Gastroesophageal sphincter (tissue), 4 donors: ENCODE measurements at regions not wholly inside any gene's neighbourhood (a gene's known extent, or its start where the extent isn't known, plus 50 kb on each side); places are given as distances from the start of the nearest gene placed in this dataset.

Experiments used
- ATAC-seq: fragments of 150-250 bp; one replicate; pipeline ENCODE4 v1.9.1; 2016; ENCODE audit warnings: mild to moderate bottlenecking, moderate library complexity
- H3K27ac ChIP-seq, 4 donors: fragments of 200-600 bp; sonication (generic) in 3 of 4; 1 replicate in 3 of 4; 2 replicates in 1 of 4; pipeline ENCODE4 v1.5.1; 2016 to 2019
- H3K27me3 ChIP-seq: fragments of 200-600 bp; sonication (generic); one replicate; pipeline ENCODE4 v1.5.1; 2019
- H3K36me3 ChIP-seq, 2 donors: fragments of 200-600 bp; sonication (generic); one replicate each; pipeline ENCODE4 v1.5.1; 2019; ENCODE audit warnings: control low read depth in 1 of 2
- H3K4me1 ChIP-seq, 3 donors: fragments of 200-600 bp; sonication (generic); 1 replicate in 2 of 3; 2 replicates in 1 of 3; pipeline ENCODE4 v1.5.1; 2016 to 2019; ENCODE audit warnings: control low read depth in 2 of 3
- H3K4me3 ChIP-seq, 2 donors: fragments of 200-600 bp; sonication (generic); one replicate each; pipeline ENCODE4 v1.5.1; 2019; ENCODE audit warnings: mild to moderate bottlenecking in 1 of 2, moderate library complexity in 1 of 2
- H3K9me3 ChIP-seq, 3 donors: fragments of 200-600 bp; sonication (generic); one replicate each; pipeline ENCODE4 v1.5.1; 2017 to 2019; ENCODE audit warnings: control low read depth in 2 of 3
- EP300 ChIP-seq: sonication (generic); formaldehyde crosslinking; IDR thresholded peaks from one replicate; pipeline ENCODE4 v1.6.1; 2017; ENCODE audit warnings: antibody characterized with exemption, mild to moderate bottlenecking
- POLR2A ChIP-seq, 2 donors: fragments of 450-650 bp; IDR thresholded peaks; one replicate each; pipeline ENCODE4 v1.6.1; 2017; ENCODE audit warnings: antibody characterized with exemption in 2 of 2, mild to moderate bottlenecking in 2 of 2, moderate library complexity in 1 of 2
- POLR2AphosphoS5 ChIP-seq: sonication (generic); formaldehyde crosslinking; IDR thresholded peaks from one replicate; pipeline ENCODE4 v1.6.1; 2017; ENCODE audit warnings: antibody characterized with exemption
- WGBS, 2 donors: methylation state at CpG; one replicate each; pipeline ENCODE4 v1.1.5; 2018; ENCODE audit warnings: low coverage in 1 of 2; 5-methylcytosine and 5-hydroxymethylcytosine counted together
- TF ChIP-seq, protein P1 (sequence below), 4 experiments: fragments of 200-600 bp in 2 of 4; fragments of 450-650 bp in 2 of 4; sonication (generic) in 1 of 4; IDR thresholded peaks; one replicate each; pipeline ENCODE4 v1.5.1; 2017 to 2019; ENCODE audit warnings: antibody characterized with exemption in 4 of 4, mild to moderate bottlenecking in 2 of 4, moderate library complexity in 2 of 4

DNA sequence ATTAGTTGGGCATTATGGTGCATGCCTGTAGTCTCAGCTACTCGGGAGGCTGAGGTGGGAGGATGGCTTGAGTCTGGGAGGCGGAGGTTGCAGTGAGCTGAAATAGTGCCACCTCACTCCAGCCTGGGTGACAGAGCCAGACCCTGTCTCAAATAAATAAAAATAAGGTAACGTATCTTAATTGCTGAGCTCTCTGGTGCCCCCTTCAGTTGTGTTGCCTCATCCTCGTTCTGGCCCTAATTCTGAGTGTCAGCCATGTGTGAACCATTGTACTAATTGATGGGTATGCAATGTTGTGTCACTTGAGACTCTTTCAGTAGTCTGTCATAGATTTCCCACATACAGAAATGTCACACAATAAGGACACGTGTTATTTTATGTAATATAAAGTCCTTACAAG, 363.1 kb upstream of the RBFOX1 start:
- 70 to 83% methylated on average over 4 to 5 of the region's 5 CpGs for WGBS, 2 donors
- no peak for TF ChIP-seq POLR2A (IDR thresholded peaks at IDR 0.05)
- no peak for TF ChIP-seq POLR2AphosphoS5
- TF ChIP-seq EP300, result no peak
- Histone ChIP-seq H3K36me3 (no peaks in the 10 kb centered on the region), H3K9me3 (no peaks in the 10 kb centered on the region), H3K4me3 (no peak overlapping the region), H3K4me1 (no peaks in the 10 kb centered on the region), H3K27ac (no peak overlapping the region), H3K27me3 (peaks cover 3% of the 10 kb centered on the region)
- no peak for ATAC-seq

- ATAC-seq, result no peak
- Histone ChIP-seq H3K27ac (no peak overlapping the region), H3K4me3 (no peak overlapping the region), H3K36me3 (no peaks in the 10 kb centered on the region), H3K9me3 (no peaks in the 10 kb centered on the region), H3K27me3 (peaks cover 3% of the 10 kb centered on the region), H3K4me1 (no peaks in the 10 kb centered on the region)
- WGBS, 2 donors, result 20 to 42% methylated on average over 1 to 4 of the region's 10 CpGs
- TF ChIP-seq, protein P1, sequence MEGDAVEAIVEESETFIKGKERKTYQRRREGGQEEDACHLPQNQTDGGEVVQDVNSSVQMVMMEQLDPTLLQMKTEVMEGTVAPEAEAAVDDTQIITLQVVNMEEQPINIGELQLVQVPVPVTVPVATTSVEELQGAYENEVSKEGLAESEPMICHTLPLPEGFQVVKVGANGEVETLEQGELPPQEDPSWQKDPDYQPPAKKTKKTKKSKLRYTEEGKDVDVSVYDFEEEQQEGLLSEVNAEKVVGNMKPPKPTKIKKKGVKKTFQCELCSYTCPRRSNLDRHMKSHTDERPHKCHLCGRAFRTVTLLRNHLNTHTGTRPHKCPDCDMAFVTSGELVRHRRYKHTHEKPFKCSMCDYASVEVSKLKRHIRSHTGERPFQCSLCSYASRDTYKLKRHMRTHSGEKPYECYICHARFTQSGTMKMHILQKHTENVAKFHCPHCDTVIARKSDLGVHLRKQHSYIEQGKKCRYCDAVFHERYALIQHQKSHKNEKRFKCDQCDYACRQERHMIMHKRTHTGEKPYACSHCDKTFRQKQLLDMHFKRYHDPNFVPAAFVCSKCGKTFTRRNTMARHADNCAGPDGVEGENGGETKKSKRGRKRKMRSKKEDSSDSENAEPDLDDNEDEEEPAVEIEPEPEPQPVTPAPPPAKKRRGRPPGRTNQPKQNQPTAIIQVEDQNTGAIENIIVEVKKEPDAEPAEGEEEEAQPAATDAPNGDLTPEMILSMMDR (IDR thresholded peaks at IDR 0.05), result no peak
- TF ChIP-seq EP300 (no peak), POLR2AphosphoS5 (no peak), POLR2A (IDR thresholded peaks at IDR 0.05) (no peak)
Measured at GRCh38 chr16:6967796-6968320, 364.8 kb upstream of the RBFOX1 start.

GRCh38 chr16:6966925-6967324, 365.7 kb upstream of the RBFOX1 start:
- H3K9me3 ChIP-seq, result no peaks in the 10 kb centered on the region
- no peak for ATAC-seq
- H3K27ac ChIP-seq, result no peak overlapping the region
- H3K4me1 ChIP-seq, result no peaks in the 10 kb centered on the region
- 43 to 65% methylated on average over 1 of the region's 1 CpG for WGBS, 2 donors
- H3K4me3 ChIP-seq, result no peak overlapping the region
- H3K36me3 ChIP-seq, result no peaks in the 10 kb centered on the region
- TF ChIP-seq POLR2A (IDR thresholded peaks at IDR 0.05) (no peak), POLR2AphosphoS5 (no peak), EP300 (no peak)
- TF ChIP-seq, protein P1 (IDR thresholded peaks at IDR 0.05), result no peak
- H3K27me3 ChIP-seq, result peaks cover 3% of the 10 kb centered on the region

- ATAC-seq, result no peak
- Histone ChIP-seq H3K27ac (no peak overlapping the region), H3K27me3 (no peaks in the 10 kb centered on the region), H3K4me1 (no peaks in the 10 kb centered on the region), H3K9me3 (no peaks in the 10 kb centered on the region), H3K36me3 (no peaks in the 10 kb centered on the region), H3K4me3 (no peak overlapping the region)
- TF ChIP-seq, protein P1 (IDR thresholded peaks at IDR 0.05), result no peak
- TF ChIP-seq POLR2AphosphoS5 (no peak), EP300 (no peak), POLR2A (IDR thresholded peaks at IDR 0.05) (no peak)
- WGBS, 2 donors, result 53 to 90% methylated on average over 5 of the region's 5 CpGs
Measured at GRCh38 chr16:6964679-6965078, 368.0 kb upstream of the RBFOX1 start.

DNA sequence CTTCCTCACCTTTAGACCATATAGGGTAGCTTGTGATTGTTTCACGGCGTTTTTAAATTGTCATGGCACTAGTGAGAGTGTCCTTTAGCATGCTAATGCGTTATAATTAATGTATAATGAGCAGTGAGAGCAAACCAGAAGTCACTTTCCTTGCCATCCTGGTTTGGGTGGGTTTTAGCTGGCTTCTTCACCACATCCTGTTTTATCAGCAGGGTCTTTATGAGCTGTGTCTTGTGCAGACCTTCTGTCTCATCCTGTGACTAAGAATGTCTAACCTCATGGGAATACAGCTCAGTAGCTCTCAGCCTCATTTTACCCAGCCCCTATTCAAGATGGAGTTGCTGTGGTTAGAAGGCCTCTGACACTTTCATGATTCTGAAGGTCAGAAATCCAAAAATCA, 370.9 kb upstream of the RBFOX1 start:
- no peak overlapping the region for H3K4me3 ChIP-seq
- H3K9me3 ChIP-seq, result no peaks in the 10 kb centered on the region
- no peak for ATAC-seq
- TF ChIP-seq EP300 (no peak), POLR2AphosphoS5 (no peak), POLR2A (IDR thresholded peaks at IDR 0.05) (no peak)
- TF ChIP-seq, protein P1 (IDR thresholded peaks at IDR 0.05), result no peak
- WGBS, 2 donors, result 75 to 80% methylated on average over 3 of the region's 3 CpGs
- H3K27me3 ChIP-seq, result no peaks in the 10 kb centered on the region
- no peaks in the 10 kb centered on the region for H3K4me1 ChIP-seq
- no peak overlapping the region for H3K27ac ChIP-seq
- no peaks in the 10 kb centered on the region for H3K36me3 ChIP-seq
